ENCODE measurements at regions not wholly inside any gene's neighbourhood (a gene's known extent, or its start where the extent isn't known, plus 50 kb on each side); places are given as distances from the start of the nearest gene placed in this dataset.

GRCh38 chr5:125793470-125793869 is 629.7 kb upstream of the GRAMD2B start:
- in situ Hi-C loops (cut with HindIII; ENCODE audit: low pct_unique_long_range_greater_than_20kb, low sequenced_read_pairs), result no loop called here
- no peak for DNase-seq (ENCODE audit: low read depth)

- in situ Hi-C loops (cut with HindIII; ENCODE audit: low pct_unique_long_range_greater_than_20kb, low sequenced_read_pairs), result no loop called here
- DNase-seq (ENCODE audit: low read depth), result no peak
Observed at GRCh38 chr5:125794922-125795321, 628.3 kb upstream of the GRAMD2B start.

GRCh38 chr5:125798307-125798706 is 624.9 kb upstream of the GRAMD2B start:
- in situ Hi-C loops (cut with HindIII; ENCODE audit: low pct_unique_long_range_greater_than_20kb, low sequenced_read_pairs), result no loop called here
- DNase-seq (ENCODE audit: low read depth), result peak; percentile 12

DNA sequence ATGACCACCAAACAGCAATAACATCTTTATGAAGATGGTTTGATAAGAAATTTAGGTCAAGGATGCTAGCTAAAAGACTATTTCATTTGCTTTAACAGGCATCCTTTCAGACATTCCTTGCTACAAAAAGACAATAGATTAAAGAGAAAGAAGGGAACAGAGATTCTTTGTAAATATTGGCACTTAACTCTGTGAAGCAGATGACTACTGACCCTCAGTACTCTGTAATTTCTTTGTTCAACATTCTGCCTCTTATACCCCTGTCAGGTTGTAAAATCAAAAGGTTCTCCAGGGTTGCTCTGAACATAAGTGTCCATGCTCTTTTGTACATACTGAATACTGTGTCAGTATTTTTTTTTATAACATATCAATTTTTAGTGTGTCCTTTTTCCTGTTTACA is 610.6 kb upstream of the GRAMD2B start:
- in situ Hi-C loops (cut with HindIII; ENCODE audit: low pct_unique_long_range_greater_than_20kb, low sequenced_read_pairs), result no loop called here
- no peak for DNase-seq (ENCODE audit: low read depth)

- no peak for DNase-seq (ENCODE audit: low read depth)
- in situ Hi-C loops (cut with HindIII; ENCODE audit: low pct_unique_long_range_greater_than_20kb, low sequenced_read_pairs), result no loop called here
Observed at GRCh38 chr5:125813221-125813974, 609.8 kb upstream of the GRAMD2B start.

DNA sequence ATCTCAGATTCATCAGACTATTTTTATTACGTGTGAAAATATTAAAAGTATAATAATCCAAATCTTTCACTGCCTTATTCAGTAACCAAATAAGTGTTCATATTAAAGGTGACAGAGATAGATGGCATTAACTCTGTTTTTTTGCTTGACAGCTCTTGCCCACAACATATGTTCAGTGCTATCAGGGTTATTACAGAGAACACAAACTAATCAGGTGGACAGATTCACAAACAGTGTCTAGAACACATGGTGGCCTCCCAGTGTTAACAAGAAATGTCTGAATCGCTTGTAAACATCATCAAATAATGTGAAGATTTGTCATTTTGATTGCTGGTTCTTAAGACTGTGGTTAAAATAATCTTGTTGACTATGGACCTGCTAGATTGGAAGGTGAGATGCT is 609.1 kb upstream of the GRAMD2B start:
- no peak for DNase-seq (ENCODE audit: low read depth)
- in situ Hi-C loops (cut with HindIII; ENCODE audit: low pct_unique_long_range_greater_than_20kb, low sequenced_read_pairs), result no loop called here

GRCh38 chr5:125823572-125823971 is 599.6 kb upstream of the GRAMD2B start:
- in situ Hi-C loops (cut with HindIII; ENCODE audit: low pct_unique_long_range_greater_than_20kb, low sequenced_read_pairs), result no loop called here
- DNase-seq (ENCODE audit: low read depth), result no peak

DNA sequence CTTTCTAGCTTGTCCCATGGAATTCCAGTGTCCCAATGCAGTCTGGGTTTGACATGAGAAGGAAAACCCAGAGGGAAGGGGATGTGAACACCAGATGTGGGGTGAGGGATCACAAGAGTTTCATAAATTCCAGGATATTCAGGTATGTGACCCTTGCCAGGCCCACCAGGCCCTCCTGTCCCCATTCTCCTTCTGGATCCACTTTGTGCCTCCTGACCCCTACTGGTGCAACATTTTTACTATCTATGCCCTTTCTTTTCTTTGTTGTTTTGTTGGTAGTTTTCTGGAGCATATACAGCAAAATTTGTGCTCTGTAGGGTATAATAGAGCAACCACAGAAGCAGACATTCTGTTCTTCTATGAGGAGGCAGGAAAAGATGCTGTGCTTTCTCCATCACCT is 597.0 kb upstream of the GRAMD2B start:
- DNase-seq (ENCODE audit: low read depth), result no peak
- in situ Hi-C loops (cut with HindIII; ENCODE audit: low pct_unique_long_range_greater_than_20kb, low sequenced_read_pairs), result no loop called here

GRCh38 chr5:125829349-125829748 is 593.9 kb upstream of the GRAMD2B start:
- no peak for DNase-seq (ENCODE audit: low read depth)
- in situ Hi-C loops (cut with HindIII; ENCODE audit: low pct_unique_long_range_greater_than_20kb, low sequenced_read_pairs), result no loop called here

- no peak for DNase-seq (ENCODE audit: low read depth)
- in situ Hi-C loops (cut with HindIII; ENCODE audit: low pct_unique_long_range_greater_than_20kb, low sequenced_read_pairs), result no loop called here
Observed at GRCh38 chr5:125833398-125833797, 589.8 kb upstream of the GRAMD2B start.

- DNase-seq (ENCODE audit: low read depth), result no peak
- in situ Hi-C loops (cut with HindIII; ENCODE audit: low pct_unique_long_range_greater_than_20kb, low sequenced_read_pairs), result no loop called here
Observed at GRCh38 chr5:125834438-125835115, 588.6 kb upstream of the GRAMD2B start.

DNA sequence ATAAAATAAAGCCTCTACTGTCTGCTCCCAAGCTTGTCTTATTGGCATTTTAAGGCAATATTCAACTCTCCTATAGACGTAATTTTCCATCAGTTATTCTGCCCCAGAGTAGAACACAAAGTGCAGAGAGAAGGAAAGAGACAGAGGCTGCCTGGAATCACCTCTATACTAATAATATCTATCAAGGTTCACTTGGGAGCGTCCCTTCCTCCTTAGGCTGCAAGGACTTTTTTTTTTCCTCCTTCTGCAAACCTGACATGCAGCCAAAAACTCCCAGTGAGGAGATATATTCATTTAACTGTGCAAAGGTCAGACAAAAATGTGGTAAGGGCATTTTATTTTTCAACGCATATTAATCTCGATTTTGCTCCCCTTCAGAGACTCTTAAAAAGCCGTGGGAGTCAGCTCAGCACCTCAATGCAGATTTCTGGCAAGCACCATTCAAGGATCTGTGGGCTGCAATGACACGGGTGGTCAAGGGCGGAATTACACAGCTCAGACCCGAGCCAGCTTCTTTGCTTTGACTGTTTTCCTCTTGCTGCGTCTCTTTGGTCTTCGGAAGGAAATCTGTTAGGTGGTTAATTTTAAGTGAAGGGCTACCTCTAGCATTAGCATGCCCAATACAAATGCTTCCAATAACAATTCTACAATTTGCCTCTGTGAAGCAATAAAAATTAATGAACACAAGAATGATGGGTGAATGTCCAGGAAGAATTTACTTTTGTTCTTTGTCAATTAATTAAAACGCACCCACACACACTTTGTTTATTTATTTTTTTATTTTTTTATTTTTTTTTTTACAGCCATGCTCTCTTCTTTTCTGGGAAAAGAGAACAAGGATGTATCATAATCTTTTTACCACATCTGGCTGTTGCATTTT is 587.7 kb upstream of the GRAMD2B start:
- no peak for DNase-seq (ENCODE audit: low read depth)

GRCh38 chr5:125836256-125836655 is 587.0 kb upstream of the GRAMD2B start:
- DNase-seq (ENCODE audit: low read depth), result no peak
- in situ Hi-C loops (cut with HindIII; ENCODE audit: low pct_unique_long_range_greater_than_20kb, low sequenced_read_pairs), result no loop called here

More for the DNA sequence above, 587.7 kb upstream of the GRAMD2B start:
- in situ Hi-C loops (cut with HindIII; ENCODE audit: low pct_unique_long_range_greater_than_20kb, low sequenced_read_pairs), result no loop called here

DNA sequence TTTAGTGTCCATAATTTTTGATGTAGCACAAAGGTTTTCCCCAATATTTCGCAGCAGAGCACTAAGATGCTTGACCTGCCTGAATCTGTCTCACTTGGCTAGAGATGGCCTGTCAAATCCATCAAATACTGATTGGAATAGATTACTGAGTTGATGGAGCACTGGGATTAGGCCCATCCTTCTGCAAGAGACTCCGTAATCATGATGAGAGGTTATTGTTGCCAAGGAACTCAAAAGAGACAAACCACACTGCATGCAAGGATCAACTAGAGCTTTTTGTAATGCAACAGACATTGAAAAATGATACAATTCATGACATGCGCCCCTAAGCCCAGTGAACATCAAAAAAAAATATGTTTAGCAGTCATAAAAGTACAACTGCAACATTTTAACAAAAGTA is 585.3 kb upstream of the GRAMD2B start:
- in situ Hi-C loops (cut with HindIII; ENCODE audit: low pct_unique_long_range_greater_than_20kb, low sequenced_read_pairs), result no loop called here
- no peak for DNase-seq (ENCODE audit: low read depth)

- peak; percentile 11 for DNase-seq (ENCODE audit: low read depth)
- in situ Hi-C loops (cut with HindIII; ENCODE audit: low pct_unique_long_range_greater_than_20kb, low sequenced_read_pairs), result no loop called here
Observed at GRCh38 chr5:125847561-125847960, 575.6 kb upstream of the GRAMD2B start.

- no peak for DNase-seq (ENCODE audit: low read depth)
- in situ Hi-C loops (cut with HindIII; ENCODE audit: low pct_unique_long_range_greater_than_20kb, low sequenced_read_pairs), result no loop called here
Observed at GRCh38 chr5:125848751-125849150, 574.5 kb upstream of the GRAMD2B start.

DNA sequence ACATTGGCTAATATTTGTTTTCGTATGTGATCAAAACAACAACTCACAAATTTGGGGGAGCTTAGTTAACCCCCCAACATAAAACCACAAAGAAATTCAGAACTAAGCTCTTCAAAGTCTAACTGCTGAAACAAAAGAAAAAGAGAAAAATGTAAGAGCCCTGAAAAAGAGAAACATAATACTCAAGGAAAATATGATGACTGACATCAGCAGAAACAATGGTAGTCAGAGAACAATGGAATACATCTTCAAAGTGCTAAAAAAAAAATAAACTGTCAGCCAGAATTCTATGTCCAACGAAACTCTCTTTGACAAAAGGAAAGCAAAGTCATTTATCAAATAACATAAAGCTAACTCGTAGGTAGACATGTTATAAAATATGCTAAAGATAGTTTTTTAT is 566.3 kb upstream of the GRAMD2B start:
- DNase-seq (ENCODE audit: low read depth), result no peak
- in situ Hi-C loops (cut with HindIII; ENCODE audit: low pct_unique_long_range_greater_than_20kb, low sequenced_read_pairs), result no loop called here

GRCh38 chr5:125863579-125863978 is 559.6 kb upstream of the GRAMD2B start:
- DNase-seq (ENCODE audit: low read depth), result no peak
- in situ Hi-C loops (cut with HindIII; ENCODE audit: low pct_unique_long_range_greater_than_20kb, low sequenced_read_pairs), result no loop called here

- DNase-seq (ENCODE audit: low read depth), result no peak
Observed at GRCh38 chr5:125865166-125865815, 557.9 kb upstream of the GRAMD2B start.

More at GRCh38 chr5:125865166-125865815, 557.9 kb upstream of the GRAMD2B start:
- in situ Hi-C loops (cut with HindIII; ENCODE audit: low pct_unique_long_range_greater_than_20kb, low sequenced_read_pairs), result no loop called here
